ENCODE measurements at regions not wholly inside any gene's neighbourhood (a gene's known extent, or its start where the extent isn't known, plus 50 kb on each side); places are given as distances from the start of the nearest gene placed in this dataset.
A peak's percentile ranks its signal among the peaks of the same experiment; 100 is the strongest.

DNA sequence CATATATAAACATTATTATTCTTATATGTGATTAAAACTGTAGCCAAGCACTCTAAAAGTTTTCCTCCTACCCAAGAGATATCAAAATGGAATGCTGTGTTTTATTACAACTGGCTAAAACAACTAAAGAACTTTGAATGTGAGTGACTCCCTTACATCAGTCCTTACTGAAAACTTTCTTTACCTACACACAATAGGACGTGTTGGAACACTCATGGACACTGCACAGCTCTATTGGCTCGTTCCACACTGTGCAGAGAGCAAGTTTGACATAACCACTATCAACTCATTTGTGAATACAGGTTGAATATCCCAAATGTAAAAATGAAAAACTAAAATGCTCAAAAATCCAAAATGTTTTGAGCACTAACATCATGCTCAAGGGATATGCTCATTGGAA, 650.6 kb downstream of the SLC4A3 start:
- Histone ChIP-seq H3K27ac (no peak overlapping the region), H3K36me3 (no peaks in the 10 kb centered on the region)
- TF ChIP-seq, protein P1, sequence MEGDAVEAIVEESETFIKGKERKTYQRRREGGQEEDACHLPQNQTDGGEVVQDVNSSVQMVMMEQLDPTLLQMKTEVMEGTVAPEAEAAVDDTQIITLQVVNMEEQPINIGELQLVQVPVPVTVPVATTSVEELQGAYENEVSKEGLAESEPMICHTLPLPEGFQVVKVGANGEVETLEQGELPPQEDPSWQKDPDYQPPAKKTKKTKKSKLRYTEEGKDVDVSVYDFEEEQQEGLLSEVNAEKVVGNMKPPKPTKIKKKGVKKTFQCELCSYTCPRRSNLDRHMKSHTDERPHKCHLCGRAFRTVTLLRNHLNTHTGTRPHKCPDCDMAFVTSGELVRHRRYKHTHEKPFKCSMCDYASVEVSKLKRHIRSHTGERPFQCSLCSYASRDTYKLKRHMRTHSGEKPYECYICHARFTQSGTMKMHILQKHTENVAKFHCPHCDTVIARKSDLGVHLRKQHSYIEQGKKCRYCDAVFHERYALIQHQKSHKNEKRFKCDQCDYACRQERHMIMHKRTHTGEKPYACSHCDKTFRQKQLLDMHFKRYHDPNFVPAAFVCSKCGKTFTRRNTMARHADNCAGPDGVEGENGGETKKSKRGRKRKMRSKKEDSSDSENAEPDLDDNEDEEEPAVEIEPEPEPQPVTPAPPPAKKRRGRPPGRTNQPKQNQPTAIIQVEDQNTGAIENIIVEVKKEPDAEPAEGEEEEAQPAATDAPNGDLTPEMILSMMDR (IDR thresholded peaks at IDR 0.05; ENCODE audit: low read depth, low read length) = no peak

DNA sequence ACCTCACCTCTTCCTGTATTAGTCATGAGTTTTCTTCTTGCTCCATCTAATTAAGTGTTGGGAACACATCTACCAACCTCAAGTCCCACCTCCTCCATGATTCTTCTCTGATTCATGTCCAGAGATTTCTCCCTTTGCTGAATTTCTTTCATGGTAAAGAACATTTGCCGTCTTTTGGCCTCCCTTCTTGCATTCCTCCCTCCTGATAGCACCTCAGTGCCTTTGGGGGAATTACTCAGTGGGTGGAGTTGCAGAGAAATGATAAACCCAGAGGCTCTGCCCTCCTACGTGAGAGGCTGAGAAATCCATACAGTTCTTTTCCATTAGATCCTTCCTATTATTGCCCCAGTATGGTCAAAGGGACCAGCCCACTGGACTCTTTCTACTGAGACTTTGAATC, 651.9 kb downstream of the SLC4A3 start:
- TF ChIP-seq, protein P1 (IDR thresholded peaks at IDR 0.05; ENCODE audit: low read depth, low read length) = no peak
- Histone ChIP-seq H3K27ac (no peak overlapping the region), H3K4me1 (ENCODE audit: low read depth) (no peaks in the 10 kb centered on the region), H3K4me3 (no peak overlapping the region), H3K36me3 (no peaks in the 10 kb centered on the region), H3K27me3 (no peaks in the 10 kb centered on the region), H3K9me3 (ENCODE audit: low read depth) (no peaks in the 10 kb centered on the region)
- DNase-seq (ENCODE audit: low read depth in 1 of 2, low spot score in 1 of 2) = peak in 1 of 2 donors; percentile 70

More for the DNA sequence above, 650.6 kb downstream of the SLC4A3 start:
- Histone ChIP-seq H3K27me3 (no peaks in the 10 kb centered on the region), H3K9me3 (ENCODE audit: low read depth) (no peaks in the 10 kb centered on the region), H3K4me1 (ENCODE audit: low read depth) (no peaks in the 10 kb centered on the region), H3K4me3 (no peak overlapping the region)
- DNase-seq (ENCODE audit: low read depth in 1 of 2, low spot score in 1 of 2) = no peak

DNA sequence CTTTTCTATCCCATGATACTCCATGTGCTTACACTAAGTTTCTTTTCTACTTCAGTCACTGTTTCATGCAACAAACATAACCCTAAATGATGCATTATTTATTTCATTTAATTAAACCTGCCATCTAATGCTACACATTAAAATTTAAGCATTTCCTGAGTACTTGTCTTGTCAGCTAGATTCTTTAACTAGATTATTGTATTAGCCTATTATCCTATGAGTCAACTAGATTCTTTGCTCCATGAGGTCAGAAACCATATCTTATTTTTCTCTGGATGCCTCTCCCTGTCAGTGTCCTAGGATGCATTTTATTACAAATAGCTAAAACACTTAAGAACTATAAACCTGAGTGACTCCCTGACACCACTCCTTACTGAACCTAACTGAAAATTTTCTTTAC, 652.4 kb downstream of the SLC4A3 start:
- Histone ChIP-seq H3K9me3 (ENCODE audit: low read depth) (no peaks in the 10 kb centered on the region), H3K27me3 (no peaks in the 10 kb centered on the region), H3K4me1 (ENCODE audit: low read depth) (no peaks in the 10 kb centered on the region), H3K36me3 (no peaks in the 10 kb centered on the region), H3K4me3 (no peak overlapping the region), H3K27ac (no peak overlapping the region)
- DNase-seq (ENCODE audit: low read depth in 1 of 2, low spot score in 1 of 2) = peak in 1 of 2 donors; percentile 20
- TF ChIP-seq, protein P1 (IDR thresholded peaks at IDR 0.05; ENCODE audit: low read depth, low read length) = no peak

DNA sequence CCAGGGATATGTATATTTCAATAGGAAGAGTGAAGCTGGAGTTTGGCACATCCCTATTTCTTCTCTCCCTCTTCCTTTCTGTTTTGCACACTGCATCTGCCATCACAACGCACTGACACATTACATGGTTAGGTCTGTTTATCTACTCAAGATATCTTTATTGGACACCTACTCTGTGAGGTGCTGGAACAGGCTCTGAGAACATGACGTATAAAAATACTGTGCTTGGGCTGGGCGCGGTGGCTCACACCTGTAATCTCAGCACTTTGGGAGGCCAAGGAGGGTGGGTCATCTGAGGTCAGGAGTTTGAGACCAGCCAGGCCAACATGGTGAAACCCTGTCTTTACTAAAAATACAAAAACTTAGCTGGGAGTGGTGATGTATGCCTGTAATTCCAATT, 653.3 kb downstream of the SLC4A3 start:
- Histone ChIP-seq H3K27ac (no peak overlapping the region), H3K27me3 (no peaks in the 10 kb centered on the region), H3K9me3 (ENCODE audit: low read depth) (no peaks in the 10 kb centered on the region), H3K4me3 (no peak overlapping the region), H3K4me1 (ENCODE audit: low read depth) (no peaks in the 10 kb centered on the region), H3K36me3 (no peaks in the 10 kb centered on the region)
- DNase-seq (ENCODE audit: low read depth in 1 of 2, low spot score in 1 of 2) = no peak
- TF ChIP-seq, protein P1 (IDR thresholded peaks at IDR 0.05; ENCODE audit: low read depth, low read length) = no peak

DNA sequence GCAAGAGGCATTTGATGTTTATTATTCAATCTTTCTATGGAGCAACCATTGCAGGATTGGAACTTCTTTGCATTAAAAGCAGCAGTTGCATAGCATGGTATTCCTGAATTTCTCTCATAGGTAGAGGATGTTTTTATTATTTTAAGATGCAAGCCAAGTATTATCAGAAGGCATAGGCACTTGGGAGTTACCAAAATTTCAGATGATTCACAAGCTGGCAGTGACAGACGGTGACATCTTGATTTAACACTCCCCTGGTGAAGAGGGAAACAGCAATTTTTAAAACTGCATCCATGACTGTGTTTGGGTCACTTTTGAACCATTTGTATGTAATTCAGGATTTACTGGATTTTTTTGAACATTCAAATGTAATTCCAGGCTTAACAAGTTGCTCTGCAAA, 654.3 kb downstream of the SLC4A3 start:
- Histone ChIP-seq H3K27ac (no peak overlapping the region), H3K9me3 (ENCODE audit: low read depth) (no peaks in the 10 kb centered on the region), H3K4me1 (ENCODE audit: low read depth) (no peaks in the 10 kb centered on the region), H3K36me3 (no peaks in the 10 kb centered on the region), H3K27me3 (no peaks in the 10 kb centered on the region), H3K4me3 (no peak overlapping the region)
- TF ChIP-seq, protein P1 (IDR thresholded peaks at IDR 0.05; ENCODE audit: low read depth, low read length) = no peak
- no peak for DNase-seq (ENCODE audit: low read depth in 1 of 2, low spot score in 1 of 2)

DNA sequence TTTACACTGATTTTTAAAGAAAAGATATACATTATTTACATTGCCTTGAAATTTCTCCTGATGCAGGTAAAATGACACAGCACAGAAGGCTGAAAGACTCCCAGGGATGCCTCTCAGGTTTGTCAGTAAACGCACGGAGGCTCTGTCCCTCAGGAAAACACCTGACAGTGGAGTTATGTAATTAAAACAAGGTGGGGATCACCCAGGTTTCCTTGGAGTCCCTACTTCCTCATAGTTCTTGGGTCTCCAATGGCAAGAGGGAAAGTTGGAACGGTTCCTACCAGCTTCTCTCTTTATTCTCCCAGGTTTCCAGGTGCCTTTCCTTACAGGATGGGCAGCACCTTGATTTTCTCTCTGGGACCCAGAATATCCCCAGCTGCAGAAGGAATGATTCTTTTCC, 654.8 kb downstream of the SLC4A3 start:
- Histone ChIP-seq H3K27ac (no peak overlapping the region), H3K4me3 (no peak overlapping the region), H3K36me3 (no peaks in the 10 kb centered on the region), H3K27me3 (no peaks in the 10 kb centered on the region), H3K4me1 (ENCODE audit: low read depth) (no peaks in the 10 kb centered on the region), H3K9me3 (ENCODE audit: low read depth) (no peaks in the 10 kb centered on the region)
- no peak for DNase-seq (ENCODE audit: low read depth in 1 of 2, low spot score in 1 of 2)
- TF ChIP-seq, protein P1 (IDR thresholded peaks at IDR 0.05; ENCODE audit: low read depth, low read length) = no peak

Measured in cardiac muscle cell (in vitro differentiated cells and primary cell).